SKM-1 treated with dmso at 0.1 percent for 144 hours (cell line): ENCODE measurements at regions not wholly inside any gene's neighbourhood (a gene's known extent, or its start where the extent isn't known, plus 50 kb on each side); places are given as distances from the start of the nearest gene placed in this dataset.

Source experiments
- DNase-seq: peaks from one replicate; lab custom pipeline; 2025; ENCODE audit not compliant: unreplicated experiment; lab: John Stamatoyannopoulos, UW

- no peak for DNase-seq
Observed at GRCh38 chr1:229760478-229760996, 134.5 kb downstream of the URB2 start.

- no peak for DNase-seq
Observed at GRCh38 chr1:229762891-229763290, 136.8 kb downstream of the URB2 start.

- no peak for DNase-seq
Observed at GRCh38 chr1:229768232-229768631, 142.2 kb downstream of the URB2 start.

GRCh38 chr1:229769006-229769405 lies 143.0 kb downstream of the URB2 start:
- no peak for DNase-seq

GRCh38 chr1:229769809-229770208 lies 143.8 kb downstream of the URB2 start:
- DNase-seq: no peak

GRCh38 chr1:229778794-229779193 lies 152.7 kb downstream of the URB2 start:
- no peak for DNase-seq

- DNase-seq: no peak
Observed at GRCh38 chr1:229781453-229781852, 155.4 kb downstream of the URB2 start.

GRCh38 chr1:229782469-229782868 lies 156.4 kb downstream of the URB2 start:
- DNase-seq: no peak

GRCh38 chr1:229784834-229785233 lies 158.8 kb downstream of the URB2 start:
- DNase-seq: no peak

GRCh38 chr1:229786974-229787610 lies 161.0 kb downstream of the URB2 start:
- DNase-seq: no peak

- DNase-seq: no peak
Observed at GRCh38 chr1:229788004-229788403, 162.0 kb downstream of the URB2 start.

GRCh38 chr1:229792012-229792975 lies 166.2 kb downstream of the URB2 start:
- no peak for DNase-seq

GRCh38 chr1:229793488-229793887 lies 167.4 kb downstream of the URB2 start:
- DNase-seq: no peak

GRCh38 chr1:229798558-229798957 lies 172.5 kb downstream of the URB2 start:
- DNase-seq: no peak

GRCh38 chr1:229803626-229804217 lies 177.7 kb downstream of the URB2 start:
- DNase-seq: no peak

GRCh38 chr1:229808272-229808671 lies 182.2 kb downstream of the URB2 start:
- DNase-seq: no peak

GRCh38 chr1:229810140-229810539 lies 184.1 kb downstream of the URB2 start:
- DNase-seq: no peak

- no peak for DNase-seq
Observed at GRCh38 chr1:229810961-229811360, 184.9 kb downstream of the URB2 start.

GRCh38 chr1:229812148-229812547 lies 186.1 kb downstream of the URB2 start:
- no peak for DNase-seq

GRCh38 chr1:229812693-229813092 lies 186.6 kb downstream of the URB2 start:
- DNase-seq: no peak

- DNase-seq: no peak
Observed at GRCh38 chr1:229815076-229815475, 189.0 kb downstream of the URB2 start.

GRCh38 chr1:229815961-229816360 lies 189.9 kb downstream of the URB2 start:
- DNase-seq: no peak
